ENCODE measurements at regions not wholly inside any gene's neighbourhood (a gene's known extent, or its start where the extent isn't known, plus 50 kb on each side); places are given as distances from the start of the nearest gene placed in this dataset.

DNA sequence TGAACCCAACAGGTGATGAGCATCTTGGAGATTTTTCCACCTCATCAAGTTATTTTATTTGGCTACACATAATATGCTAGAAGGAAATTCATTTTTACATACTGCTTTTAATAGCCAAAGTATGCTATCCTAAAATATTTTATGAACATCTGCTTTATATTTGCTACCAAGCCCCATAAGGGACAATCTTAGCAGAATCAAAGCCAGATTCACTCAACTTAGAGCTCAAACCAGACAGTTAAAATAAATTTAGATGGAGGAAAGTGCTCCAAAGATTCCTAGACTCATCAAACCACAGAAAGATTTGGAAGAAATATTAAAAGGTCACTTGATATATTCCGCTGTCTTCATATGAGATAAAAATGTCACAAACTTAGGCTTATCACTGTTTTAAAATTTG, 637.1 kb upstream of the CCNG1 start:
- H3K36me3 ChIP-seq (ENCODE audit: control insufficient read depth in 2 of 2, extremely low read depth in 1 of 2, insufficient read depth in 2 of 2, low read length in 2 of 2) = no peaks in the 10 kb centered on the region
- H3K9me1 ChIP-seq (ENCODE audit: control insufficient read depth, extremely low read depth, insufficient read depth, low read length) = no peaks in the 10 kb centered on the region
- H3K27ac ChIP-seq (ENCODE audit: control insufficient read depth, insufficient read depth, low read length) = no peak overlapping the region
- H3K4me1 ChIP-seq (ENCODE audit: control insufficient read depth, extremely low read depth, insufficient read depth, low read length) = no peaks in the 10 kb centered on the region
- no peaks in the 10 kb centered on the region for H4K20me1 ChIP-seq (ENCODE audit: control insufficient read depth, extremely low read depth, insufficient read depth, low read length)
- H3K27me3 ChIP-seq (ENCODE audit: control insufficient read depth, extremely low read depth, insufficient read depth, low read length) = no peaks in the 10 kb centered on the region
- H3K4me3 ChIP-seq (ENCODE audit: control insufficient read depth in 2 of 3, extremely low read depth in 1 of 3, insufficient read depth in 2 of 3, low read depth in 1 of 3, low read length in 3 of 3) = no peak overlapping the region
- H3K9ac ChIP-seq (ENCODE audit: control insufficient read depth, extremely low read depth, insufficient read depth, low read length) = no peak overlapping the region
- dilution Hi-C loops (cut with MboI; ENCODE audit: extremely low pct_ligation_motif_present, low sequenced_read_pairs) = no loop called here
- FAIRE-seq (no peak), DNase-seq (ENCODE audit: low read depth, low spot score) (no peak)
- TF ChIP-seq EZH2 (IDR thresholded peaks at IDR 0.05; ENCODE audit: low read length) = no peak
- no peaks in the 10 kb centered on the region for H3K79me2 ChIP-seq (ENCODE audit: control insufficient read depth, insufficient read depth, low read length)
- no peak overlapping the region for H3K4me2 ChIP-seq (ENCODE audit: control insufficient read depth, extremely low read depth, insufficient read depth, low read depth, low read length)
- no peak overlapping the region for H2AFZ ChIP-seq (ENCODE audit: control insufficient read depth, low read length)
- no peaks in the 10 kb centered on the region for H3K9me3 ChIP-seq (ENCODE audit: control insufficient read depth, low read depth, low read length)

DNA sequence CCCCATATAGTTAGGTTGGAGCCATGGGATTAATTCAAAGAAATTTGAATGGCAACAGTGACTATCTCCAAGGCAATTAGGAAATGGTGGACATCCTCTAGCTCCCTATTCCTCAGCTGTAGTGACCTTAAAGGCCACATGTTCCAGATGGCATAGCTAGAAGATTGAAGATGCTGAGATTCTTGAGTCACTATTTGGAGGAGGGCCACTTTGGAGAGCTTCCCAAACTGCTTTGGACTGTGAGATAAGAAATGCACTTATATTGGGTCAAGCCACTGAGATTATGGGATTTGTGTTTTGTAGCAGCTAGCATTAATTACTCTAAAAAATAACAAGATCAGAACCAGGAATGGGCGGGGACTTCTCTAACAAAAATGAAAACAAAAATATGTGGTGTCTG, 636.2 kb upstream of the CCNG1 start:
- dilution Hi-C loops (cut with MboI; ENCODE audit: extremely low pct_ligation_motif_present, low sequenced_read_pairs) = no loop called here
- no peak overlapping the region for H2AFZ ChIP-seq (ENCODE audit: control insufficient read depth, low read length)
- no peaks in the 10 kb centered on the region for H3K9me1 ChIP-seq (ENCODE audit: control insufficient read depth, extremely low read depth, insufficient read depth, low read length)
- TF ChIP-seq EZH2 (IDR thresholded peaks at IDR 0.05; ENCODE audit: low read length) = no peak
- TF ChIP-seq, protein P1, sequence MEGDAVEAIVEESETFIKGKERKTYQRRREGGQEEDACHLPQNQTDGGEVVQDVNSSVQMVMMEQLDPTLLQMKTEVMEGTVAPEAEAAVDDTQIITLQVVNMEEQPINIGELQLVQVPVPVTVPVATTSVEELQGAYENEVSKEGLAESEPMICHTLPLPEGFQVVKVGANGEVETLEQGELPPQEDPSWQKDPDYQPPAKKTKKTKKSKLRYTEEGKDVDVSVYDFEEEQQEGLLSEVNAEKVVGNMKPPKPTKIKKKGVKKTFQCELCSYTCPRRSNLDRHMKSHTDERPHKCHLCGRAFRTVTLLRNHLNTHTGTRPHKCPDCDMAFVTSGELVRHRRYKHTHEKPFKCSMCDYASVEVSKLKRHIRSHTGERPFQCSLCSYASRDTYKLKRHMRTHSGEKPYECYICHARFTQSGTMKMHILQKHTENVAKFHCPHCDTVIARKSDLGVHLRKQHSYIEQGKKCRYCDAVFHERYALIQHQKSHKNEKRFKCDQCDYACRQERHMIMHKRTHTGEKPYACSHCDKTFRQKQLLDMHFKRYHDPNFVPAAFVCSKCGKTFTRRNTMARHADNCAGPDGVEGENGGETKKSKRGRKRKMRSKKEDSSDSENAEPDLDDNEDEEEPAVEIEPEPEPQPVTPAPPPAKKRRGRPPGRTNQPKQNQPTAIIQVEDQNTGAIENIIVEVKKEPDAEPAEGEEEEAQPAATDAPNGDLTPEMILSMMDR (optimal IDR thresholded peaks at IDR 0.05 in 1 of 3, IDR thresholded peaks at IDR 0.05 in 1 of 3, conservative IDR thresholded peaks at IDR 0.05 in 1 of 3; ENCODE audit: extremely low read depth in 1 of 3, insufficient read depth in 2 of 3, low read length in 3 of 3) = no peak
- no peak overlapping the region for H3K9ac ChIP-seq (ENCODE audit: control insufficient read depth, extremely low read depth, insufficient read depth, low read length)
- no peaks in the 10 kb centered on the region for H3K27me3 ChIP-seq (ENCODE audit: control insufficient read depth, extremely low read depth, insufficient read depth, low read length)
- H3K4me3 ChIP-seq (ENCODE audit: control insufficient read depth in 2 of 3, extremely low read depth in 1 of 3, insufficient read depth in 2 of 3, low read depth in 1 of 3, low read length in 3 of 3) = no peak overlapping the region
- H3K36me3 ChIP-seq (ENCODE audit: control insufficient read depth in 2 of 2, extremely low read depth in 1 of 2, insufficient read depth in 2 of 2, low read length in 2 of 2) = no peaks in the 10 kb centered on the region
- no peaks in the 10 kb centered on the region for H3K9me3 ChIP-seq (ENCODE audit: control insufficient read depth, low read depth, low read length)
- H3K4me2 ChIP-seq (ENCODE audit: control insufficient read depth, extremely low read depth, insufficient read depth, low read depth, low read length) = no peak overlapping the region
- H3K27ac ChIP-seq (ENCODE audit: control insufficient read depth, insufficient read depth, low read length) = no peak overlapping the region
- no peaks in the 10 kb centered on the region for H4K20me1 ChIP-seq (ENCODE audit: control insufficient read depth, extremely low read depth, insufficient read depth, low read length)
- DNase-seq (ENCODE audit: low read depth, low spot score) (no peak), FAIRE-seq (no peak)
- no peaks in the 10 kb centered on the region for H3K4me1 ChIP-seq (ENCODE audit: control insufficient read depth, extremely low read depth, insufficient read depth, low read length)
- no peaks in the 10 kb centered on the region for H3K79me2 ChIP-seq (ENCODE audit: control insufficient read depth, insufficient read depth, low read length)

DNA sequence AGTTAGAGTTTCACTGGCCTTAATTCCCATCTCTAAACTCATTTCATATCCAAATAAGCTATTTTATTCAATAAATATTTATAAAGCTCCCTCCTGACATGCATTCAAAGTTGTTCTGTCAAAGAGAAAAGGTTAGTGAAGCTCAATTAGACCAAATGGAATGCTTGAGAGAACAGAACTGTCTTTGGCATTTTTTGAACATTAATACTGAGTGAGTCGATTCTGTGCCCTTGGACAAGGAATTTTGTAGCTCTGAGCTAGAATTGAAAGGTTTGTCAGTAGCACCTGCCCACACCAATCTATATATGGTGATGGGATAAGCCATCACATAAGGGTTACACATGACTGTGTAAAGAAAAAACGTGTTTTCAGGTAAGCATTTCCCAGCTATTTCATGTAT, 631.2 kb upstream of the CCNG1 start:
- dilution Hi-C loops (cut with MboI; ENCODE audit: extremely low pct_ligation_motif_present, low sequenced_read_pairs) = no loop called here
- no peak for FAIRE-seq
- no peaks in the 10 kb centered on the region for H3K36me3 ChIP-seq (ENCODE audit: control insufficient read depth in 2 of 2, extremely low read depth in 1 of 2, insufficient read depth in 2 of 2, low read length in 2 of 2)

More for the DNA sequence above, 631.2 kb upstream of the CCNG1 start:
- H3K4me1 ChIP-seq (ENCODE audit: control insufficient read depth, extremely low read depth, insufficient read depth, low read length) = no peaks in the 10 kb centered on the region
- H4K20me1 ChIP-seq (ENCODE audit: control insufficient read depth, extremely low read depth, insufficient read depth, low read length) = no peaks in the 10 kb centered on the region
- H3K9ac ChIP-seq (ENCODE audit: control insufficient read depth, extremely low read depth, insufficient read depth, low read length) = no peak overlapping the region
- no peak for DNase-seq (ENCODE audit: low read depth, low spot score)
- H3K9me3 ChIP-seq (ENCODE audit: control insufficient read depth, low read depth, low read length) = no peaks in the 10 kb centered on the region
- H3K27me3 ChIP-seq (ENCODE audit: control insufficient read depth, extremely low read depth, insufficient read depth, low read length) = no peaks in the 10 kb centered on the region
- TF ChIP-seq, protein P1 (optimal IDR thresholded peaks at IDR 0.05 in 1 of 3, IDR thresholded peaks at IDR 0.05 in 1 of 3, conservative IDR thresholded peaks at IDR 0.05 in 1 of 3; ENCODE audit: extremely low read depth in 1 of 3, insufficient read depth in 2 of 3, low read length in 3 of 3) = no peak
- no peak overlapping the region for H2AFZ ChIP-seq (ENCODE audit: control insufficient read depth, low read length)
- no peak overlapping the region for H3K27ac ChIP-seq (ENCODE audit: control insufficient read depth, insufficient read depth, low read length)
- no peak overlapping the region for H3K4me2 ChIP-seq (ENCODE audit: control insufficient read depth, extremely low read depth, insufficient read depth, low read depth, low read length)
- no peaks in the 10 kb centered on the region for H3K9me1 ChIP-seq (ENCODE audit: control insufficient read depth, extremely low read depth, insufficient read depth, low read length)
- H3K4me3 ChIP-seq (ENCODE audit: control insufficient read depth in 2 of 3, extremely low read depth in 1 of 3, insufficient read depth in 2 of 3, low read depth in 1 of 3, low read length in 3 of 3) = no peak overlapping the region
- no peaks in the 10 kb centered on the region for H3K79me2 ChIP-seq (ENCODE audit: control insufficient read depth, insufficient read depth, low read length)

Measured in keratinocyte (primary cell).